ENCODE measurements at regions not wholly inside any gene's neighbourhood (a gene's known extent, or its start where the extent isn't known, plus 50 kb on each side); places are given as distances from the start of the nearest gene placed in this dataset.

- no peak overlapping the region for H3K27ac ChIP-seq
- ATAC-seq = no peak
- 0 out of 3 replicates have a peak, but pooled peaks cover 9% of the 10 kb centered on the region for H3K9me3 ChIP-seq
- 9% methylated on average over 4 of the region's 4 CpGs for WGBS (ENCODE audit: missing lambda C conversion rate)
- no peaks in the 10 kb centered on the region for H3K4me1 ChIP-seq
- CTCF ChIA-PET = no interaction called here
- POLR2A ChIA-PET = no interaction called here
- TF ChIP-seq MAX (IDR thresholded peaks at IDR 0.05) = no peak
- TF ChIP-seq KDM1A (IDR thresholded peaks at IDR 0.05; ENCODE audit: low read depth) = no peak
- no peak for TF ChIP-seq BHLHE40 (IDR thresholded peaks at IDR 0.05; ENCODE audit: low read depth, low read length)
- no peak for TF ChIP-seq ESRRA (IDR thresholded peaks at IDR 0.05; ENCODE audit: borderline replicate concordance, low read length)
- TF ChIP-seq MYC (IDR thresholded peaks at IDR 0.05; ENCODE audit: borderline replicate concordance, low read length) = no peak
- TF ChIP-seq POLR2AphosphoS2 (conservative IDR thresholded peaks at IDR 0.05; ENCODE audit: low read length) = no peak
- TF ChIP-seq KDM5A (IDR thresholded peaks at IDR 0.05) = no peak
- TF ChIP-seq, protein P1, sequence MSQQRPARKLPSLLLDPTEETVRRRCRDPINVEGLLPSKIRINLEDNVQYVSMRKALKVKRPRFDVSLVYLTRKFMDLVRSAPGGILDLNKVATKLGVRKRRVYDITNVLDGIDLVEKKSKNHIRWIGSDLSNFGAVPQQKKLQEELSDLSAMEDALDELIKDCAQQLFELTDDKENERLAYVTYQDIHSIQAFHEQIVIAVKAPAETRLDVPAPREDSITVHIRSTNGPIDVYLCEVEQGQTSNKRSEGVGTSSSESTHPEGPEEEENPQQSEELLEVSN (IDR thresholded peaks at IDR 0.05; ENCODE audit: borderline replicate concordance, low read depth) = no peak
- TF ChIP-seq, protein P2, sequence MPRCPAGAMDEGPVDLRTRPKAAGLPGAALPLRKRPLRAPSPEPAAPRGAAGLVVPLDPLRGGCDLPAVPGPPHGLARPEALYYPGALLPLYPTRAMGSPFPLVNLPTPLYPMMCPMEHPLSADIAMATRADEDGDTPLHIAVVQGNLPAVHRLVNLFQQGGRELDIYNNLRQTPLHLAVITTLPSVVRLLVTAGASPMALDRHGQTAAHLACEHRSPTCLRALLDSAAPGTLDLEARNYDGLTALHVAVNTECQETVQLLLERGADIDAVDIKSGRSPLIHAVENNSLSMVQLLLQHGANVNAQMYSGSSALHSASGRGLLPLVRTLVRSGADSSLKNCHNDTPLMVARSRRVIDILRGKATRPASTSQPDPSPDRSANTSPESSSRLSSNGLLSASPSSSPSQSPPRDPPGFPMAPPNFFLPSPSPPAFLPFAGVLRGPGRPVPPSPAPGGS (IDR thresholded peaks at IDR 0.05) = no peak
- TF ChIP-seq CEBPB (IDR thresholded peaks at IDR 0.05) = no peak
- TF ChIP-seq HEYL (CRISPR knock-in tag; IDR thresholded peaks at IDR 0.05) = no peak
- H3K4me3 ChIP-seq = no peak overlapping the region
- no peak overlapping the region for H3K4me2 ChIP-seq
- no peak for DNase-seq (ENCODE audit: low read depth in 1 of 2, low spot score in 1 of 2)
- no peak for FAIRE-seq
These were observed 165.2 kb upstream of the CELF2 start for GRCh38 chr10:10852464-10852863.

GRCh38 chr10:10853954-10854353 is 163.7 kb upstream of the CELF2 start:
- POLR2A ChIA-PET = no interaction called here
- TF ChIP-seq POLR2AphosphoS2 (conservative IDR thresholded peaks at IDR 0.05; ENCODE audit: low read length) = no peak
- TF ChIP-seq HOXB5 (CRISPR knock-in tag; IDR thresholded peaks at IDR 0.05) = no peak
- TF ChIP-seq FOSB (CRISPR knock-in tag; IDR thresholded peaks at IDR 0.05) = no peak
- no peak for TF ChIP-seq RCOR1 (IDR thresholded peaks at IDR 0.05; ENCODE audit: low read depth, low read length)
- no peak for TF ChIP-seq FOXS1 (CRISPR knock-in tag; IDR thresholded peaks at IDR 0.05)
- no peak for TF ChIP-seq SREBF2 (IDR thresholded peaks at IDR 0.05)
- no peak for TF ChIP-seq ZSCAN20 (CRISPR knock-in tag; IDR thresholded peaks at IDR 0.05)
- TF ChIP-seq CBX8 (IDR thresholded peaks at IDR 0.05) = no peak
- no peak for TF ChIP-seq SMC3 (IDR thresholded peaks at IDR 0.05)
- no peak for TF ChIP-seq PHF8 (IDR thresholded peaks at IDR 0.05; ENCODE audit: borderline replicate concordance, low read depth)
- no peak for TF ChIP-seq TP53 (CRISPR knock-in tag; IDR thresholded peaks at IDR 0.05)
- TF ChIP-seq FOSL2 (IDR thresholded peaks at IDR 0.05) = no peak
- no peak for TF ChIP-seq FOSL2 (CRISPR knock-in tag; IDR thresholded peaks at IDR 0.05)
- CTCF ChIA-PET = interaction anchor here (2.0 kb wide), 1 partner anchor 8 kb away, joined by 4 read pairs; no protein-coding TSS in a partner anchor
- no peak for DNase-seq (ENCODE audit: low read depth in 1 of 2, low spot score in 1 of 2)
- H3K4me3 ChIP-seq = no peak overlapping the region
- no peak for FAIRE-seq
- H3K9me3 ChIP-seq = 0 out of 3 replicates have a peak, but pooled peaks cover 3% of the 10 kb centered on the region
- H3K4me2 ChIP-seq = no peak overlapping the region
- no peak overlapping the region for H3K27ac ChIP-seq
- WGBS (ENCODE audit: missing lambda C conversion rate) = 46% methylated on average over 3 of the region's 3 CpGs
- no peaks in the 10 kb centered on the region for H3K4me1 ChIP-seq
- no peak for ATAC-seq

DNA sequence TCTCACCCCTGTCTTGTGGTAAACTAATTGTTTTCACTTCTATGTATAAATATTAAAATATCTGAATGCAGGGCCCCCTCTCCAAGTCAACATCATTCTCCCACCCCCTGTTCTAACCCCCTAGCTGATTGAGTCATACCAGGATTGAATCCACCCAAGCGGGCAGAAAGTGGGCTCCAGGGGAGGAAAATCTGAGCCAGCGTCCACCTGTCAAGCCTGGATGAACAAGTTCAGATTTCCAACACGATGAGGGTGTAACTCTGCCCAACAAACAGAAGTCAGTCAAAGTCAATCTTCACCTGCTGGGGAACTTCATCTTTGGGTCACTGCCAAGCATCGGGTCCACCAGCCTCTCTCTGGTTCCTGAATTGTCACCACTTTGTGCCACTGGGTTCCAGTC is 162.9 kb upstream of the CELF2 start:
- H3K4me3 ChIP-seq = no peak overlapping the region
- ATAC-seq (no peak), FAIRE-seq (no peak), DNase-seq (ENCODE audit: low read depth in 1 of 2, low spot score in 1 of 2) (no peak)
- no peak overlapping the region for H3K27ac ChIP-seq
- POLR2A ChIA-PET = no interaction called here
- no peak overlapping the region for H3K4me2 ChIP-seq
- 0 out of 3 replicates have a peak, but pooled peaks cover 3% of the 10 kb centered on the region for H3K9me3 ChIP-seq
- no peaks in the 10 kb centered on the region for H3K4me1 ChIP-seq
- WGBS (ENCODE audit: missing lambda C conversion rate) = 15% methylated on average over 4 of the region's 4 CpGs
- CTCF ChIA-PET = interaction anchor here (2.0 kb wide), 1 partner anchor 9 kb away, joined by 4 read pairs; no protein-coding TSS in a partner anchor
- TF ChIP-seq MYC (IDR thresholded peaks at IDR 0.05; ENCODE audit: borderline replicate concordance, low read length) (no peak), MAX (IDR thresholded peaks at IDR 0.05) (no peak), FOSL2 (IDR thresholded peaks at IDR 0.05) (no peak), FOSL2 (CRISPR knock-in tag; IDR thresholded peaks at IDR 0.05) (no peak), MAFK (IDR thresholded peaks at IDR 0.05; ENCODE audit: partially characterized antibody) (no peak), RNF2 (IDR thresholded peaks at IDR 0.05; ENCODE audit: borderline replicate concordance, low read depth) (no peak), KDM1A (IDR thresholded peaks at IDR 0.05; ENCODE audit: low read depth) (no peak), HMGXB4 (CRISPR knock-in tag; IDR thresholded peaks at IDR 0.05; ENCODE audit: borderline replicate concordance) (no peak), HES2 (IDR thresholded peaks at IDR 0.05) (no peak)
- TF ChIP-seq, protein P3, sequence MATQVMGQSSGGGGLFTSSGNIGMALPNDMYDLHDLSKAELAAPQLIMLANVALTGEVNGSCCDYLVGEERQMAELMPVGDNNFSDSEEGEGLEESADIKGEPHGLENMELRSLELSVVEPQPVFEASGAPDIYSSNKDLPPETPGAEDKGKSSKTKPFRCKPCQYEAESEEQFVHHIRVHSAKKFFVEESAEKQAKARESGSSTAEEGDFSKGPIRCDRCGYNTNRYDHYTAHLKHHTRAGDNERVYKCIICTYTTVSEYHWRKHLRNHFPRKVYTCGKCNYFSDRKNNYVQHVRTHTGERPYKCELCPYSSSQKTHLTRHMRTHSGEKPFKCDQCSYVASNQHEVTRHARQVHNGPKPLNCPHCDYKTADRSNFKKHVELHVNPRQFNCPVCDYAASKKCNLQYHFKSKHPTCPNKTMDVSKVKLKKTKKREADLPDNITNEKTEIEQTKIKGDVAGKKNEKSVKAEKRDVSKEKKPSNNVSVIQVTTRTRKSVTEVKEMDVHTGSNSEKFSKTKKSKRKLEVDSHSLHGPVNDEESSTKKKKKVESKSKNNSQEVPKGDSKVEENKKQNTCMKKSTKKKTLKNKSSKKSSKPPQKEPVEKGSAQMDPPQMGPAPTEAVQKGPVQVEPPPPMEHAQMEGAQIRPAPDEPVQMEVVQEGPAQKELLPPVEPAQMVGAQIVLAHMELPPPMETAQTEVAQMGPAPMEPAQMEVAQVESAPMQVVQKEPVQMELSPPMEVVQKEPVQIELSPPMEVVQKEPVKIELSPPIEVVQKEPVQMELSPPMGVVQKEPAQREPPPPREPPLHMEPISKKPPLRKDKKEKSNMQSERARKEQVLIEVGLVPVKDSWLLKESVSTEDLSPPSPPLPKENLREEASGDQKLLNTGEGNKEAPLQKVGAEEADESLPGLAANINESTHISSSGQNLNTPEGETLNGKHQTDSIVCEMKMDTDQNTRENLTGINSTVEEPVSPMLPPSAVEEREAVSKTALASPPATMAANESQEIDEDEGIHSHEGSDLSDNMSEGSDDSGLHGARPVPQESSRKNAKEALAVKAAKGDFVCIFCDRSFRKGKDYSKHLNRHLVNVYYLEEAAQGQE (IDR thresholded peaks at IDR 0.05) = no peak
